ENCODE measurements at regions not wholly inside any gene's neighbourhood (a gene's known extent, or its start where the extent isn't known, plus 50 kb on each side); places are given as distances from the start of the nearest gene placed in this dataset.

DNA sequence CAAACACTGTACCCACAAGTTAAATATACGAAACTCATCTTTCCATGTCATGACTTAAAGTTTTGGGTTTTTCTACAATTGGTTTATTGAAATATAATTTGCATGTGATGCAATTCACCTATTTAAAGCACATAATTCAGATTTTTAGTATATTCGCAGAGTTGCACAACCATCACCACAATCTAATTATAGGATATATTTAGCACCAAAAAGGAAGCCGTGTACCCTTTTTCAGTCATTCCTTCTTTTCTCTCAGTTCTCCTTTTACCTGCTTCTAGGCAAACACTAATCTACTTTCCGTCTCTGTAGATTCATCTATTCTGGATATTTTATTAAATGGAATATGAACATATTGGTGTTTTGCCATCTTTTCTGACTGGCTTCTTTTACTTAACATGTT, 1458.1 kb upstream of the TENM4 start:
- no peaks in the 10 kb centered on the region for H3K27me3 Mint-ChIP-seq

GRCh38 chr11:80886684-80887083, 1445.9 kb upstream of the TENM4 start:
- TF ChIP-seq CTCF (IDR thresholded peaks at IDR 0.05), result no peak
- intact Hi-C loops (cut with DNase I, micrococcal nuclease), result no loop called here
- no peaks in the 10 kb centered on the region for H3K36me3 ChIP-seq (ENCODE audit: insufficient read depth, low read length)
- H3K9me3 ChIP-seq (ENCODE audit: control insufficient read depth in 1 of 2, insufficient read depth in 1 of 2, low read length in 2 of 2), result peaks cover 4 to 9% of the 10 kb centered on the region in 2 experiments
- H3K4me3 ChIP-seq (ENCODE audit: low read length), result no peak overlapping the region
- DNase-seq, result no peak
- Mint-ChIP-seq H3K27me3 (no peaks in the 10 kb centered on the region), H3K9me3 (peaks cover 8% of the 10 kb centered on the region), H3K4me3 (no peak overlapping the region), H3K4me1 (ENCODE audit: low read depth) (no peaks in the 10 kb centered on the region), H3K36me3 (ENCODE audit: low read depth) (no peaks in the 10 kb centered on the region), H3K27ac (no peak overlapping the region)
- POLR2A ChIA-PET, result no interaction called here
- H3K27ac ChIP-seq (ENCODE audit: low read depth in 1 of 2, low read length in 2 of 2), result no peak overlapping the region
- no peak for ATAC-seq (ENCODE audit: poor library complexity)
- CTCF ChIA-PET, result no interaction called here
- H3K4me1 ChIP-seq (ENCODE audit: insufficient read depth, low read length), result no peaks in the 10 kb centered on the region
- no peaks in the 10 kb centered on the region for H3K27me3 ChIP-seq (ENCODE audit: control insufficient read depth in 1 of 2, insufficient read depth in 2 of 2, low read length in 2 of 2)

More for the DNA sequence above, 1458.1 kb upstream of the TENM4 start:
- peaks cover 0 to 10% of the 10 kb centered on the region in 2 experiments for H3K9me3 ChIP-seq (ENCODE audit: control insufficient read depth in 1 of 2, insufficient read depth in 1 of 2, low read length in 2 of 2)
- Mint-ChIP-seq H3K4me3 (no peak overlapping the region), H3K36me3 (ENCODE audit: low read depth) (no peaks in the 10 kb centered on the region), H3K4me1 (ENCODE audit: low read depth) (no peaks in the 10 kb centered on the region), H3K9me3 (peaks cover 10% of the 10 kb centered on the region), H3K27ac (no peak overlapping the region)
- H3K4me1 ChIP-seq (ENCODE audit: insufficient read depth, low read length), result no peaks in the 10 kb centered on the region
- no peak overlapping the region for H3K4me3 ChIP-seq (ENCODE audit: low read length)
- POLR2A ChIA-PET, result no interaction called here
- H3K27me3 ChIP-seq (ENCODE audit: control insufficient read depth in 1 of 2, insufficient read depth in 2 of 2, low read length in 2 of 2), result no peaks in the 10 kb centered on the region
- intact Hi-C loops (cut with DNase I, micrococcal nuclease), result no loop called here
- no peak overlapping the region for H3K27ac ChIP-seq (ENCODE audit: low read depth in 1 of 2, low read length in 2 of 2)
- ATAC-seq (ENCODE audit: poor library complexity), result no peak
- H3K36me3 ChIP-seq (ENCODE audit: insufficient read depth, low read length), result no peaks in the 10 kb centered on the region
- CTCF ChIA-PET, result no interaction called here
- TF ChIP-seq CTCF (IDR thresholded peaks at IDR 0.05), result no peak
- DNase-seq, result no peak

DNA sequence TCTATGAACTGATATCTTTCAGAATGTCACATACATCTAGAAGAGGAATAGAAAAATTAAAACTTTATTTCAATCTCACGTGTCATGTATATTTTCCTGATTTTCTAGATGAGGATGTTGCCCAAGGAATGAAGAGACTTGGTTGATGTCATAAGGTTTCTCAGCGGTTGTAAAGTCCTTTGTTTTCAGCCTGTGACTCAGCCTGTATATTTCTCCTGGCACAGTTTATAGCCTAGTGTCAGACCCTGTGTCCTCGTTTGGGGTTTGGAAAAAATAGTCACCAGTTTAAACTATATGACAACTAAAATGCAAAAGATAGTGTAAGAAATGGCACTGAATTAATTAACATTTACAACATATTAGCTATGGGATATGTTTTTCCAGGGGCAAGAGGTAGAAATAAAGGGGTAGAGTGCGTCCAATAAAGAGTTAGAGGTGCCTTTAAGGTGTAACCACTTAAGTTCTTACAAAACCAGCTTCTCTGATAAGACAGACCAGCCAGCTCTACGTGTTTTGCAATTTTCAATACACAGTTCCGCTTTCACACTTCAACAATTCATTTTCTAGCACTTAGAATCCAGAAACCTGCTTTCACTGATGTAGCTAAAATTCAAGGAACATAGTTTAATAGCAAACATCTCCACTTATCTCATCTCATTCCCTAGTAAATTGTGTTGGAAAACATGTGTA, 1432.6 kb upstream of the TENM4 start:
- ATAC-seq (ENCODE audit: poor library complexity), result no peak
- CTCF ChIA-PET, result no interaction called here

More for the DNA sequence above, 1432.6 kb upstream of the TENM4 start:
- TF ChIP-seq CTCF (IDR thresholded peaks at IDR 0.05), result no peak
- Mint-ChIP-seq H3K27ac (no peak overlapping the region), H3K36me3 (ENCODE audit: low read depth) (no peaks in the 10 kb centered on the region), H3K4me3 (no peak overlapping the region), H3K4me1 (ENCODE audit: low read depth) (no peaks in the 10 kb centered on the region), H3K9me3 (peaks cover 10% of the 10 kb centered on the region), H3K27me3 (no peaks in the 10 kb centered on the region)
- intact Hi-C loops (cut with DNase I, micrococcal nuclease), result no loop called here
- no peak overlapping the region for H3K4me3 ChIP-seq (ENCODE audit: low read length)
- H3K9me3 ChIP-seq (ENCODE audit: control insufficient read depth in 1 of 2, insufficient read depth in 1 of 2, low read length in 2 of 2), result peaks cover 0 to 2% of the 10 kb centered on the region in 2 experiments
- no peaks in the 10 kb centered on the region for H3K36me3 ChIP-seq (ENCODE audit: insufficient read depth, low read length)
- DNase-seq, result no peak
- no peaks in the 10 kb centered on the region for H3K4me1 ChIP-seq (ENCODE audit: insufficient read depth, low read length)
- POLR2A ChIA-PET, result no interaction called here
- H3K27me3 ChIP-seq (ENCODE audit: control insufficient read depth in 1 of 2, insufficient read depth in 2 of 2, low read length in 2 of 2), result no peaks in the 10 kb centered on the region
- H3K27ac ChIP-seq (ENCODE audit: low read depth in 1 of 2, low read length in 2 of 2), result no peak overlapping the region

All from CD4-positive, alpha-beta T cell (primary cell).